T47D (cell line): ENCODE measurements at regions not wholly inside any gene's neighbourhood (a gene's known extent, or its start where the extent isn't known, plus 50 kb on each side); places are given as distances from the start of the nearest gene placed in this dataset.
A peak's percentile ranks its signal among the peaks of the same experiment; 100 is the strongest.

Source experiments
- DNase-seq, 2 experiments: peaks; one replicate each; pipeline versions ENCODE4 v3.0.0 to v3.0.0-alpha.2; 2011 to 2012; ENCODE audit warnings: low read depth in 1 of 2, low spot score in 1 of 2
- JUND ChIP-seq: IDR thresholded peaks from 2 replicates; pipeline ENCODE4 v1.6.1; 2012; ENCODE audit warnings: low read depth
- in situ Hi-C: cut with HindIII; loops from 2 replicates; pipeline ENCODE4 v1.10.0; 2016; ENCODE audit warnings: low sequenced_read_pairs, low pct_unique_long_range_greater_than_20kb

- DNase-seq: no peak
- in situ Hi-C loops: no loop called here
- TF ChIP-seq JUND: no peak
Measured at GRCh38 chr11:112310848-112311247, 50.2 kb upstream of the PLET1 start.

DNA sequence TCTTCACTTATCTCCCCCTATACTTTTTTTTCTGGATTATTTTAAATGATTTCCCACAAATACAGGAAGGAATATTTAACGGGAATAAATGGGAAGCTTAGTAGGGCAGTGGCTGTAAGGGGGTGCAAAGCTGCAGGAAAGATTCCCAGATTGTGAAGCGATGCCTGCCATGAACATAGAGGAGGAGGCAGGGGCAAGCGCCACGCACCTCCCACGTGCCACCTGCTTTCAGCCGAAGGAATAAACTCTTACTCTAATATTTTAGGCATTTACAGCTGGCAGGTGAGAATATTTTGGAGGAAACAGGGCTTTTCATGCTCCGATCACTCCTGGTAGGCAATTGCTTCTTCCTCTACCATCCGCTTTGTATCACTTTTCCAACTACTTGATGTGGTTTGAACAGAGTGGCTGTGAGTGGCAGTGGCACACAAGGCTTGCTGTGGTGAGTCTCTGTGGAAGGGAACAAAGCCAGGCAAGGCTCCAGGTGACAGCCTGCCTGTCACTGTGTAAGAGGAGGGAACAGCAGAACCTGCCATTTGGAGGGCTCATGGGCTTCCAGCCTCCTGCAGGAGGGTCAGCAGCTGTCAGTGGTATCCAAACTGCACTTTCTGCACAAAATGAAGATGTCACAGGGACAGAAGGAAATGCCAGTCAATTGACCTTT, 54.5 kb upstream of the PLET1 start:
- in situ Hi-C loops: no loop called here
- DNase-seq: no peak
- no peak for TF ChIP-seq JUND

DNA sequence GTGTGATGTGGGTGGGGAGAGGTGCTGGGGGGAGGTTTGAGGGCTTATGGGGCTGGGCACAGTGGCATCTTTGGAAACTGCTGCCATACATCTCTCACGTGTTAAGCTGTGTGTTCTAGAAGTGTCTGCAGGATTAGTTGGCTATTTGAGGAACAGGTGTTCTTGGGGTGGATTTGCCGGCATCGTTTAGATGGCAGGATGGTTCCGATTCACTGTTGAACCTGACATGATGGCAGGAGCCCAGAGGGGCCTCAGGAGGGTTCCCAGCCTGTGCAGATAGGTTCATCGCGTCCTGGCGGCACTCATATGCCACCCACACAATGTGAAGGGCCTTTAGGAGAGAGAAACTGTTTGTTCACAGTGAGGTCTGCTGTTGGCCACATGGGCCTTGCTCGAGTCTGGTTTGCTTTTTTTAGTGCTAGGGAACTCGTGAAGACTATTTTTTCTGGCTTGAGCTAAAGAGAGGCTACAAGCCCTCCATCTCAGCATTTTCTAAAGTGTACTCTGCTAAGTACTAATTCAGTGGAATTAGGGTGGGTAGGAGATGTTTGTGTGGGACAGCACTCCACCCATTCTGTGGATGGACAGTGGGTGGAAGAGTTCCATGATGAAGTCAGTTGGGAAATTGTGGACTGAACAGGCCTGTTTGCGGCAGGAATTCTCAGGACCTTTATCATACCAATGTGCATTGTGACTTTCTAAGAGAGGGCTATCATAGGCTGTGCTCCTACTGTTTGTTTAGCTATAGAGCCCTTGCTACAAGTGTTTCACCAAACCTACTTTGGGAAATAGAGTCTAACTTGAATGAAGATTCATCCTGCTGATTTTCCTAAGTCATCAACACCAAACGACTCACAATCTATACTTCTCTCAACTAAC, 55.4 kb upstream of the PLET1 start:
- no peak for TF ChIP-seq JUND
- no peak for DNase-seq
- in situ Hi-C loops: no loop called here

GRCh38 chr11:112316971-112317370, 56.3 kb upstream of the PLET1 start:
- no peak for TF ChIP-seq JUND
- in situ Hi-C loops: no loop called here
- no peak for DNase-seq

- in situ Hi-C loops: no loop called here
- DNase-seq: no peak
- no peak for TF ChIP-seq JUND
Measured at GRCh38 chr11:112318184-112318591, 57.5 kb upstream of the PLET1 start.

DNA sequence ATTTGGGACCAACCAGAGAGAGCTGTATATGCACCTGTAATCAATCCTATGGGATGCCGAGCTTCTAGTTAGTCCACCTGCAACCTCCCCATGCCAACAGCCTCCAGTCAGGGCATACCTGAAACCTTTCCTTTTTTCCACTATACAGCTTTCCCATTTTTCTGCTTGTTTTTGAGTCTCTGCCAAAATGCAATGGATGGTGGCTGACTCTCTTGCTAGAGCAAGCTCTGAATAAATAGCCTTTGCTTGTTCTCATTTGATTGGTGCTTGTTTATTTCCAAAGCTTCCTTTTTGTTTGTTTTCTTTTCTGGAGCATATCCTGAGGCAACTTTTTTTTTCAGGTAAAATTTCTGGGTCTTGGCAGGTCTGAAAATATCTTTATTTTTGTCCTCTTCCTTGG, 58.0 kb upstream of the PLET1 start:
- TF ChIP-seq JUND: no peak
- DNase-seq: peak in 1 of 2 experiments; percentile 38
- in situ Hi-C loops: no loop called here

DNA sequence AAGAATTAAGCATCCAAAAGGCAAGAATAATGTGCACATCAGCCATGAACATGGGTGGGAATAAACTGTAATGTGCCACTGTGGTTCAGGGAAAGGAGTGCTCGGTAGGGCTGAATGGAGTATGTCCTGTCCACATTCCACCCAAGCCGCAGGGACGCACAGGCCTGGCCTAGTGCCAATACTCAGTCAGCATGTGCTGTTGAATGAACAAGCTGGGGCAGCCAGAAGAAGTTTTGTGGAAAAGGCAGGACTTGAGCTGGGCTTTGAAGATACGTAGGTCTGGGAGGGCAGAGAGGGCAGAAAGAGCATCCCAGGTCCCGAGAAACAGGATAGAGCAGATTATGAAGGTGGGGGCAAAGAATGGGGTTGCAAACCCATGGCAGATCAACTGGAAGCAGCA, 60.0 kb upstream of the PLET1 start:
- in situ Hi-C loops: no loop called here
- TF ChIP-seq JUND: no peak
- peak in 1 of 2 experiments; percentile 87 for DNase-seq

- in situ Hi-C loops: no loop called here
- peak in 1 of 2 experiments; percentile 75 for DNase-seq
- TF ChIP-seq JUND: no peak
Measured at GRCh38 chr11:112321501-112322172, 61.0 kb upstream of the PLET1 start.

GRCh38 chr11:112322173-112322790, 61.6 kb upstream of the PLET1 start:
- DNase-seq: no peak
- in situ Hi-C loops: no loop called here
- no peak for TF ChIP-seq JUND

- DNase-seq: no peak
- no peak for TF ChIP-seq JUND
- in situ Hi-C loops: no loop called here
Measured at GRCh38 chr11:112334381-112334780, 73.7 kb upstream of the PLET1 start.

- TF ChIP-seq JUND: no peak
- in situ Hi-C loops: no loop called here
- no peak for DNase-seq
Measured at GRCh38 chr11:112336356-112336886, 75.8 kb upstream of the PLET1 start.

GRCh38 chr11:112339566-112339965, 78.9 kb upstream of the PLET1 start:
- in situ Hi-C loops: no loop called here
- TF ChIP-seq JUND: no peak
- DNase-seq: no peak
